H9 (cell line): ENCODE measurements at regions not wholly inside any gene's neighbourhood (a gene's known extent, or its start where the extent isn't known, plus 50 kb on each side); places are given as distances from the start of the nearest gene placed in this dataset.

Source experiments
- DNase-seq: peaks from one replicate; pipeline ENCODE4 v3.0.0-alpha.2; 2017
- H2AFZ ChIP-seq: one replicate; pipeline ENCODE4 v1.6.1; 2013; ENCODE audit warnings: mild to moderate bottlenecking, low read length, control low read depth, moderate library complexity
- H2AK5ac ChIP-seq: 2 replicates; pipeline ENCODE4 v1.6.1; 2013; ENCODE audit warnings: low read length, control low read depth, mixed read lengths; ENCODE audit not compliant: insufficient read length
- H2BK120ac ChIP-seq: one replicate; pipeline ENCODE4 v1.6.1; 2013; ENCODE audit warnings: low read depth, mild to moderate bottlenecking, low read length, control low read depth, inconsistent platforms; ENCODE audit not compliant: poor library complexity, severe bottlenecking
- H2BK12ac ChIP-seq: 2 replicates; pipeline ENCODE4 v1.6.1; 2013; ENCODE audit warnings: low read length, control low read depth, mixed read lengths, low read depth; ENCODE audit not compliant: insufficient read length
- H2BK15ac ChIP-seq: 2 replicates; pipeline ENCODE4 v1.6.1; 2013; ENCODE audit warnings: low read depth, low read length, control low read depth
- H2BK20ac ChIP-seq: one replicate; pipeline ENCODE4 v1.6.1; 2013; ENCODE audit warnings: low read depth, mild to moderate bottlenecking, low read length, control low read depth, inconsistent platforms; ENCODE audit not compliant: poor library complexity, severe bottlenecking
- H2BK5ac ChIP-seq: 2 replicates; pipeline ENCODE4 v1.6.1; 2013; ENCODE audit warnings: low read length, control low read depth, mixed read lengths; ENCODE audit not compliant: insufficient read length
- H3K14ac ChIP-seq: 2 replicates; pipeline ENCODE4 v1.6.1; 2013; ENCODE audit warnings: low read length, control low read depth; ENCODE audit not compliant: insufficient read depth
- H3K18ac ChIP-seq: 2 replicates; pipeline ENCODE4 v1.6.1; 2013; ENCODE audit warnings: low read depth, mild to moderate bottlenecking, mixed read lengths, low read length, control low read depth; ENCODE audit not compliant: insufficient read length
- H3K23ac ChIP-seq: 2 replicates; pipeline ENCODE4 v1.6.1; 2013; ENCODE audit warnings: low read length, control low read depth, mixed read lengths, low read depth; ENCODE audit not compliant: insufficient read length
- H3K23me2 ChIP-seq: 2 replicates; pipeline ENCODE4 v1.6.1; 2013; ENCODE audit warnings: low read depth, mild to moderate bottlenecking, mixed read lengths, low read length, control low read depth; ENCODE audit not compliant: insufficient read length, poor library complexity, severe bottlenecking
- H3K27ac ChIP-seq: 2 replicates; pipeline ENCODE4 v1.5.1; 2013; ENCODE audit warnings: low read length, control low read depth, mixed read lengths, low read depth; ENCODE audit not compliant: insufficient read length
- H3K27me3 ChIP-seq: 2 replicates; pipeline ENCODE4 v1.6.1; 2013; ENCODE audit warnings: low read length, control low read depth, inconsistent platforms; ENCODE audit not compliant: insufficient read depth
- H3K4ac ChIP-seq: 2 replicates; pipeline ENCODE4 v1.6.1; 2013; ENCODE audit warnings: low read depth, mild to moderate bottlenecking, control low read depth, inconsistent platforms, low read length, moderate library complexity
- H3K4me1 ChIP-seq: 2 replicates; pipeline ENCODE4 v1.6.1; 2013; ENCODE audit warnings: low read length, control low read depth, inconsistent platforms; ENCODE audit not compliant: insufficient read depth
- H3K4me2 ChIP-seq: 2 replicates; pipeline ENCODE4 v1.6.1; 2013; ENCODE audit warnings: low read length, control low read depth, mixed read lengths; ENCODE audit not compliant: insufficient read length, insufficient read depth
- H3K56ac ChIP-seq: 2 replicates; pipeline ENCODE4 v1.6.1; 2013; ENCODE audit warnings: low read depth, mild to moderate bottlenecking, mixed read lengths, low read length, control low read depth; ENCODE audit not compliant: insufficient read length
- H3K79me1 ChIP-seq: 2 replicates; pipeline ENCODE4 v1.6.1; 2013; ENCODE audit warnings: low read depth, mild to moderate bottlenecking, moderate library complexity, low read length, control low read depth, inconsistent platforms; ENCODE audit not compliant: insufficient read depth, poor library complexity, severe bottlenecking
- H3K79me2 ChIP-seq: 2 replicates; pipeline ENCODE4 v1.6.1; 2013; ENCODE audit warnings: low read length, control low read depth, inconsistent platforms; ENCODE audit not compliant: insufficient read depth
- H3K9ac ChIP-seq: 2 replicates; pipeline ENCODE4 v1.6.1; 2013; ENCODE audit warnings: low read length, control low read depth, mixed read lengths; ENCODE audit not compliant: insufficient read length; ENCODE audit errors: extremely low read depth
- H3K9me3 ChIP-seq: one replicate; pipeline ENCODE4 v1.6.1; 2013; ENCODE audit warnings: low read depth, low read length, inconsistent platforms; ENCODE audit not compliant: control insufficient read depth
- H3T11ph ChIP-seq: one replicate; pipeline ENCODE4 v1.6.1; 2013; ENCODE audit warnings: mild to moderate bottlenecking, low read length, control low read depth, inconsistent platforms
- H4K20me1 ChIP-seq: one replicate; pipeline ENCODE4 v1.6.1; 2013; ENCODE audit not compliant: control insufficient read depth, insufficient read length, insufficient read depth
- H4K5ac ChIP-seq: 2 replicates; pipeline ENCODE4 v1.6.1; 2013; ENCODE audit warnings: low read depth, mild to moderate bottlenecking, mixed read lengths, low read length, control low read depth; ENCODE audit not compliant: insufficient read length
- H4K8ac ChIP-seq: replicated peaks from 2 replicates; pipeline ENCODE4 v1.6.1; 2013; ENCODE audit warnings: low read length, control low read depth, mixed read lengths, low read depth; ENCODE audit not compliant: insufficient read length
- H4K91ac ChIP-seq: 2 replicates; pipeline ENCODE4 v1.6.1; 2013; ENCODE audit warnings: low read depth, mild to moderate bottlenecking, moderate library complexity, mixed read lengths, low read length, control low read depth; ENCODE audit not compliant: insufficient read length
- H3K27ac Mint-ChIP-seq, 3 experiments: 2 replicates in 2 of 3; 3 replicates in 1 of 3; pipeline ENCODE4 v1.8.0; 2020 to 2021; ENCODE audit warnings: mixed read lengths in 3 of 3, mild to moderate bottlenecking in 1 of 3, moderate library complexity in 1 of 3
- H3K27me3 Mint-ChIP-seq: 2 replicates; pipeline ENCODE4 v1.8.0; 2021; ENCODE audit warnings: low read depth, mild to moderate bottlenecking, moderate library complexity, mixed read lengths
- H3K36me3 Mint-ChIP-seq, 3 experiments: 2 replicates in 2 of 3; 3 replicates in 1 of 3; pipeline ENCODE4 v1.8.0; 2020 to 2021; ENCODE audit warnings: low read depth in 3 of 3, mixed read lengths in 3 of 3; ENCODE audit not compliant: insufficient read depth in 1 of 3
- H3K4me1 Mint-ChIP-seq, 2 experiments: 2 replicates each; pipeline ENCODE4 v1.8.0; 2020; ENCODE audit warnings: mixed read lengths in 2 of 2
- H3K4me3 Mint-ChIP-seq, 2 experiments: 2 replicates in 1 of 2; 3 replicates in 1 of 2; pipeline ENCODE4 v1.8.0; 2020 to 2021; ENCODE audit warnings: mild to moderate bottlenecking in 2 of 2, mixed read lengths in 2 of 2, moderate library complexity in 1 of 2
- H3K9me3 Mint-ChIP-seq, 2 experiments: 2 replicates in 1 of 2; 3 replicates in 1 of 2; pipeline ENCODE4 v1.8.0; 2020; ENCODE audit warnings: mild to moderate bottlenecking in 2 of 2, mixed read lengths in 2 of 2, moderate library complexity in 1 of 2
- WGBS: extraction: QIAGEN DNeasy Blood & Tissue Kit; methylation state at CpG from one replicate; pipeline ENCODE4 v1.1.7; 2013; ENCODE audit warnings: missing lambda C conversion rate, low lambda C conversion rate, mixed read lengths; ENCODE audit not compliant: insufficient read length; ENCODE audit errors: extremely low coverage; 5-methylcytosine and 5-hydroxymethylcytosine counted together
- TF ChIP-seq, protein P1 (sequence below): fragments of 200-600 bp; sonication (generic); conservative IDR thresholded peaks from 3 replicates; pipeline ENCODE4 v1.8.0; 2021; ENCODE audit warnings: antibody characterized with exemption, mild to moderate bottlenecking

DNA sequence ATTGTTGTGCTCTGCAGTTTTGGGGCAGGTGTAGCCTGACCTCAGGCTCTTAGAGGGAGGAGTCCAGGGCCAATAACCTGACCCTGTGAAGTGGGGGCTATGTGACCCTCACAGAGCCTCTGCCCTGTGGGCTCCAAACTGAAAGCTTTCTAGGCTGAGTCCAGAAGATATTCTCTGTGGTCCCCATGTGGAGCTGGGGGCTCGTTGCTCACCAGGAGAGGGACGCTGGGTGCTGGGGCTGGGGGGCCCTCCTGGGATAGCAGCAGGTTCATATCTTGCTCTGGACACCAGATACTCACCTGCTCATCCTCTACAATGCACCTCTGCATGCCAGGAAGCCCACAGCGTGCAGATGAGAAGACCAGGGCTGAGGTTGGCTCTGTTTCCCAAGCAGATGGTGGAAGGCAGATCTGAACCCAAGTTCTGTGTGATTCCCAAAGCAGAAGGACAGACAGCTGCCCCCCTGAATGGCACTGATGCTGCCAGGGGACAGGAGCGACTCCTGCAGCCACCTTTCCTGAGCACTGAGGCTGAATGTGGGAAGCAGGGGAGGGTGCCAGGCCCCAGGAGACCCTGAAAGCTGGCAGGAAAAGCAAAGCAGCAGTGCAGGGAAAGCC is 1022.0 kb downstream of the TBC1D22A start:
- Mint-ChIP-seq H3K27me3 (peaks cover 45% of the 10 kb centered on the region), H3K27ac (no peak overlapping the region), H3K4me1 (peaks cover 6 to 12% of the 10 kb centered on the region in 2 experiments), H3K9me3 (peaks cover 3 to 12% of the 10 kb centered on the region in 2 experiments; a peak in 3 of 5 replicates), H3K4me3 (no peak overlapping the region), H3K36me3 (peaks cover 0 to 3% (median 0%) of the 10 kb centered on the region in 3 experiments; a peak in 1 of 7 replicates)
- no peak overlapping the region for H3K27ac ChIP-seq
- no CpG with 5 or more reads among the region's 4 CpGs for WGBS
- no peaks in the 10 kb centered on the region for H3K9me3 ChIP-seq
- no peaks in the 10 kb centered on the region for H3K79me2 ChIP-seq
- no peak overlapping the region for H3K56ac ChIP-seq
- no peak overlapping the region for H4K8ac ChIP-seq
- no peaks in the 10 kb centered on the region for H3K27me3 ChIP-seq
- H3T11ph ChIP-seq: no peak overlapping the region
- H3K4ac ChIP-seq: no peak overlapping the region
- H2BK20ac ChIP-seq: no peak overlapping the region
- H2BK12ac ChIP-seq: no peak overlapping the region
- H3K4me2 ChIP-seq: no peak overlapping the region
- H3K4me1 ChIP-seq: no peaks in the 10 kb centered on the region
- no peaks in the 10 kb centered on the region for H4K20me1 ChIP-seq
- H3K18ac ChIP-seq: no peak overlapping the region
- H2BK5ac ChIP-seq: no peak overlapping the region
- H2AFZ ChIP-seq: no peak overlapping the region
- H3K23me2 ChIP-seq: no peaks in the 10 kb centered on the region
- no peak overlapping the region for H2BK15ac ChIP-seq
- no peak overlapping the region for H2AK5ac ChIP-seq
- no peak overlapping the region for H2BK120ac ChIP-seq
- no peak overlapping the region for H4K5ac ChIP-seq
- TF ChIP-seq, protein P1, sequence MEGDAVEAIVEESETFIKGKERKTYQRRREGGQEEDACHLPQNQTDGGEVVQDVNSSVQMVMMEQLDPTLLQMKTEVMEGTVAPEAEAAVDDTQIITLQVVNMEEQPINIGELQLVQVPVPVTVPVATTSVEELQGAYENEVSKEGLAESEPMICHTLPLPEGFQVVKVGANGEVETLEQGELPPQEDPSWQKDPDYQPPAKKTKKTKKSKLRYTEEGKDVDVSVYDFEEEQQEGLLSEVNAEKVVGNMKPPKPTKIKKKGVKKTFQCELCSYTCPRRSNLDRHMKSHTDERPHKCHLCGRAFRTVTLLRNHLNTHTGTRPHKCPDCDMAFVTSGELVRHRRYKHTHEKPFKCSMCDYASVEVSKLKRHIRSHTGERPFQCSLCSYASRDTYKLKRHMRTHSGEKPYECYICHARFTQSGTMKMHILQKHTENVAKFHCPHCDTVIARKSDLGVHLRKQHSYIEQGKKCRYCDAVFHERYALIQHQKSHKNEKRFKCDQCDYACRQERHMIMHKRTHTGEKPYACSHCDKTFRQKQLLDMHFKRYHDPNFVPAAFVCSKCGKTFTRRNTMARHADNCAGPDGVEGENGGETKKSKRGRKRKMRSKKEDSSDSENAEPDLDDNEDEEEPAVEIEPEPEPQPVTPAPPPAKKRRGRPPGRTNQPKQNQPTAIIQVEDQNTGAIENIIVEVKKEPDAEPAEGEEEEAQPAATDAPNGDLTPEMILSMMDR: no peak; the same call in 2 of the 3 replicates
- no peak for DNase-seq
- H3K9ac ChIP-seq: no peak overlapping the region
- no peak overlapping the region for H3K23ac ChIP-seq
- H4K91ac ChIP-seq: no peak overlapping the region
- H3K79me1 ChIP-seq: no peaks in the 10 kb centered on the region
- no peak overlapping the region for H3K14ac ChIP-seq
